Thyroid gland (tissue), 4 donors: ENCODE measurements at regions not wholly inside any gene's neighbourhood (a gene's known extent, or its start where the extent isn't known, plus 50 kb on each side); places are given as distances from the start of the nearest gene placed in this dataset.
"Not testable (repeated sequence)": the region's sequence is repeated elsewhere in the genome, so short reads cannot be mapped to it uniquely, and the experiment has no call there.

ENCODE experiments used
- DNase-seq, 2 donors: peaks; one replicate each; pipeline ENCODE4 v3.0.0-alpha.2; 2019
- H3K27ac ChIP-seq, 3 donors: fragments of 200-600 bp; sonication (generic); 1 replicate in 2 of 3; 2 replicates in 1 of 3; pipeline ENCODE4 v1.5.1; 2016 to 2019; ENCODE audit warnings: mild to moderate bottlenecking in 1 of 3, moderate library complexity in 1 of 3
- H3K27me3 ChIP-seq: fragments of 200-600 bp; sonication (generic); one replicate; pipeline ENCODE4 v1.5.1; 2019
- H3K36me3 ChIP-seq, 2 donors: fragments of 200-600 bp; sonication (generic); one replicate each; pipeline ENCODE4 v1.5.1; 2016 to 2019
- H3K4me1 ChIP-seq, 2 donors: fragments of 200-600 bp; sonication (generic); one replicate each; pipeline ENCODE4 v1.5.1; 2017 to 2019
- H3K4me3 ChIP-seq, 3 donors: fragments of 200-600 bp; sonication (generic); replicated peaks in 1 of 3; 1 replicate in 2 of 3; 2 replicates in 1 of 3; pipeline ENCODE4 v1.5.1; 2016; ENCODE audit warnings: mild to moderate bottlenecking in 1 of 3
- H3K9me3 ChIP-seq: fragments of 200-600 bp; sonication (generic); one replicate; pipeline ENCODE4 v1.5.1; 2017
- CTCF ChIP-seq, 6 experiments: fragments of 200-600 bp in 3 of 6; fragments of 450-650 bp in 3 of 6; sonication (generic) in 3 of 6; IDR thresholded peaks; one replicate each; pipeline ENCODE4 v1.5.1; 2016 to 2019; ENCODE audit warnings: antibody characterized with exemption in 6 of 6, mild to moderate bottlenecking in 2 of 6, inconsistent platforms in 1 of 6, moderate library complexity in 1 of 6
- POLR2A ChIP-seq, 2 donors: fragments of 450-650 bp; IDR thresholded peaks; one replicate each; pipeline ENCODE4 v1.6.1; 2017; ENCODE audit warnings: antibody characterized with exemption in 2 of 2, mild to moderate bottlenecking in 2 of 2, moderate library complexity in 1 of 2
- WGBS, 2 donors: methylation state at CpG; one replicate each; pipeline ENCODE4 v1.1.5; 2017; 5-methylcytosine and 5-hydroxymethylcytosine counted together
- intact Hi-C: fragments of 100-400 bp; cut with DNase I; formaldehyde crosslinking; loops from one replicate; pipeline ENCODE4 v1.15.1; 2023

- 64 to 67% methylated on average over 5 of the region's 5 CpGs for WGBS, 2 donors
- Histone ChIP-seq H3K36me3 (no peaks in the 10 kb centered on the region), H3K4me3 (no peak overlapping the region), H3K4me1 (no peaks in the 10 kb centered on the region), H3K27me3 (no peaks in the 10 kb centered on the region), H3K27ac (no peak overlapping the region), H3K9me3 (no peaks in the 10 kb centered on the region)
- no peak for DNase-seq
- TF ChIP-seq POLR2A (IDR thresholded peaks at IDR 0.05) (no peak), CTCF (IDR thresholded peaks at IDR 0.05) (no peak)
- intact Hi-C loops: no loop called here
Measured at GRCh38 chr2:13826314-13826853, 806.1 kb upstream of the LRATD1 start.

GRCh38 chr2:13858626-13859025, 773.9 kb upstream of the LRATD1 start:
- Histone ChIP-seq H3K4me1 (no peaks in the 10 kb centered on the region), H3K9me3 (no peaks in the 10 kb centered on the region), H3K36me3 (no peaks in the 10 kb centered on the region), H3K4me3 (no peak overlapping the region), H3K27ac (no peak overlapping the region), H3K27me3 (no peaks in the 10 kb centered on the region)
- TF ChIP-seq CTCF (IDR thresholded peaks at IDR 0.05): no peak
- TF ChIP-seq POLR2A (IDR thresholded peaks at IDR 0.05): no peak
- WGBS, 2 donors: 72 to 74% methylated on average over 6 of the region's 6 CpGs
- no peak for DNase-seq
- intact Hi-C loops: no loop called here

- intact Hi-C loops, H3K4me1 ChIP-seq, DNase-seq: not testable (repeated sequence)
Measured at GRCh38 chr2:13868275-13868674, 764.2 kb upstream of the LRATD1 start.

GRCh38 chr2:13876491-13877037, 756.0 kb upstream of the LRATD1 start:
- Histone ChIP-seq H3K4me1 (no peaks in the 10 kb centered on the region), H3K27ac (no peak overlapping the region), H3K9me3 (no peaks in the 10 kb centered on the region), H3K36me3 (no peaks in the 10 kb centered on the region), H3K4me3 (no peak overlapping the region), H3K27me3 (no peaks in the 10 kb centered on the region)
- TF ChIP-seq POLR2A (IDR thresholded peaks at IDR 0.05): no peak
- TF ChIP-seq CTCF (IDR thresholded peaks at IDR 0.05): no peak
- DNase-seq: no peak
- 64 to 70% methylated on average over 10 of the region's 10 CpGs for WGBS, 2 donors
- intact Hi-C loops: no loop called here

More at GRCh38 chr2:13868275-13868674, 764.2 kb upstream of the LRATD1 start:
- not testable (repeated sequence) for H3K4me3 ChIP-seq, H3K27ac ChIP-seq, H3K9me3 ChIP-seq, H3K27me3 ChIP-seq, H3K36me3 ChIP-seq

GRCh38 chr2:13877571-13877970, 754.9 kb upstream of the LRATD1 start:
- H3K36me3 ChIP-seq: no peaks in the 10 kb centered on the region
- TF ChIP-seq POLR2A (IDR thresholded peaks at IDR 0.05) (no peak), CTCF (IDR thresholded peaks at IDR 0.05) (no peak)
- no peaks in the 10 kb centered on the region for H3K27me3 ChIP-seq
- no peak overlapping the region for H3K4me3 ChIP-seq
- intact Hi-C loops: no loop called here
- no peaks in the 10 kb centered on the region for H3K4me1 ChIP-seq
- 91 to 93% methylated on average over 2 of the region's 2 CpGs for WGBS, 2 donors
- H3K9me3 ChIP-seq: no peaks in the 10 kb centered on the region
- no peak overlapping the region for H3K27ac ChIP-seq
- no peak for DNase-seq
